ENCODE measurements at regions not wholly inside any gene's neighbourhood (a gene's known extent, or its start where the extent isn't known, plus 50 kb on each side); places are given as distances from the start of the nearest gene placed in this dataset.
"Not testable (repeated sequence)": the region's sequence is repeated elsewhere in the genome, so short reads cannot be mapped to it uniquely, and the experiment has no call there.

- CTCF ChIA-PET: no interaction called here
- no peak overlapping the region for H3K27ac ChIP-seq
- POLR2A ChIA-PET (ENCODE audit: low non-redundant PET): no interaction called here
- DNase-seq (ENCODE audit: low spot score): no peak
- no peak for TF ChIP-seq CTCF (conservative IDR thresholded peaks at IDR 0.05; ENCODE audit: low read depth)
Observed at GRCh38 chrX:46235778-46236177, 309.4 kb downstream of the ZNF674 start.

GRCh38 chrX:46234775-46235174, 310.4 kb downstream of the ZNF674 start:
- DNase-seq (ENCODE audit: low spot score): no peak
- ChIA-PET CTCF (no interaction called here), POLR2A (ENCODE audit: low non-redundant PET) (no interaction called here)
- H3K27ac ChIP-seq: no peak overlapping the region
- no peak for TF ChIP-seq CTCF (conservative IDR thresholded peaks at IDR 0.05; ENCODE audit: low read depth)

- ChIA-PET POLR2A (ENCODE audit: low non-redundant PET) (no interaction called here), CTCF (no interaction called here)
- no peak for TF ChIP-seq CTCF (conservative IDR thresholded peaks at IDR 0.05; ENCODE audit: low read depth)
- no peak for DNase-seq (ENCODE audit: low spot score)
- H3K27ac ChIP-seq: no peak overlapping the region
Observed at GRCh38 chrX:46228389-46228788, 316.8 kb downstream of the ZNF674 start.

DNA sequence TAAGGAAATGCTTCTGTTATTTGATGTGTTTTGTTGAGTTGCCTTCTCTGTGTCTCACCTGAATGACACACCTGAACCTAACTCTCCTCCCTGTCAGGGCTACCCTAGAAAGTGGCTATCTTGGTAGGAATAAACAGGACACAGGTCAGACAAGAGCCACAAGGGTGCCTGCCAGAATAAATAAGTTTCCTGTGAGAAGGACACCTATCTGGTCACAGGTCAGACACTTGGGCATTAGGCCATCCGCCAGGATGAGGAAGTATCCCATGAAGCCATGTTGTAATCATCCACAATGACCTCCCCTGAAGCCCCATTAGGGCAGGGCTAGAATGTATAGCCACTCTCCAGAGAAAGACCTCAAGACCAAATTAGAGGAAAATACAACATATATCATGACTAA, 318.8 kb downstream of the ZNF674 start:
- TF ChIP-seq CTCF (conservative IDR thresholded peaks at IDR 0.05; ENCODE audit: low read depth): no peak
- POLR2A ChIA-PET (ENCODE audit: low non-redundant PET): no interaction called here
- DNase-seq (ENCODE audit: low spot score): no peak
- H3K27ac ChIP-seq: no peak overlapping the region
- CTCF ChIA-PET: no interaction called here

DNA sequence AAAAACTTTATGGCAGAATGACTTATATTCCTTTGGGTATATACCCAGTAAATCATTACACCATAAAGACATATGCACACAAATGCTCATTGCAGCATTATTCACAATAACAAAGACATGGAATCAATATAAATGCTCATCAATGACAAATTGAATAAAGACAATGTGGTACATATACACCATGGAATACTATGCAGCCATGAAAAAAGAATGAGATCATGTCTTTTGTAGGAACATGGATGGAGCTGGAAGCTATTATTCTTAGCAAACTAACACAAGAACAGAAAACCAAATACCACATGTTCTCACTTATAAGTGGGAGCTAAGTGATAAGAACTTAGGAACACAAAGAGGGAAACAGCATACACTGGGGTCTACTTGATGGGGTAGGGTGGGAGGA, 321.7 kb downstream of the ZNF674 start:
- H3K27ac ChIP-seq; DNase-seq (ENCODE audit: low spot score); CTCF ChIA-PET; POLR2A ChIA-PET (ENCODE audit: low non-redundant PET): not testable (repeated sequence)

- ChIA-PET POLR2A (ENCODE audit: low non-redundant PET) (no interaction called here), CTCF (no interaction called here)
- TF ChIP-seq CTCF (conservative IDR thresholded peaks at IDR 0.05; ENCODE audit: low read depth): no peak
- H3K27ac ChIP-seq: no peak overlapping the region
- no peak for DNase-seq (ENCODE audit: low spot score)
Observed at GRCh38 chrX:46220822-46221221, 324.4 kb downstream of the ZNF674 start.

DNA sequence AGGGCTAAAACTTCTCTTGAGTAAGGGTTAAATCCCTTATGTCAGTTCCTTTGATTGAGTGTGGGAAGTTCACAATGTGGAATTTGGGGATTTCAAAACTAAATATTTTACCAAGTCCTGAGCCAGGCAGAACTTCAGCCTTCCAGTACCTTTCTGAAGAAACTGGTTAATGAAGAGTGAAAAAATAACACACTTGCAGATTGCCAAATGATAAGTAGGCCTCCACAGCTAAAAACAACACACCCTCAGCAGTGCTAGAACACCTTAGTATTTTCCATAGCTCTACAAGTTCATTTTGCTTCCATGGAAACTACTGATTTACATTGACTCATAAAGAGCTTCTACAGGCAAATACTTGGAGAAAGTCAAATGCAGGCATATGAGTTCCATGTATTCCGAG, 326.8 kb downstream of the ZNF674 start:
- POLR2A ChIA-PET (ENCODE audit: low non-redundant PET): no interaction called here
- TF ChIP-seq CTCF (conservative IDR thresholded peaks at IDR 0.05; ENCODE audit: low read depth): no peak
- H3K27ac ChIP-seq: no peak overlapping the region
- CTCF ChIA-PET: interaction anchor here (0.6 kb wide), 1 partner anchor 157 kb away, joined by 3 read pairs; no protein-coding TSS in a partner anchor
- DNase-seq (ENCODE audit: low spot score): no peak

Data from RWPE1 (cell line).